Upper lobe of left lung (tissue), 6 donors: ENCODE measurements at regions not wholly inside any gene's neighbourhood (a gene's known extent, or its start where the extent isn't known, plus 50 kb on each side); places are given as distances from the start of the nearest gene placed in this dataset.

Experiments used
- ATAC-seq, 2 donors: fragments of 200-7000 bp; cut with Tn5 transposase; one replicate each; pipeline ENCODE4 v1.9.1; 2022; ENCODE audit warnings: mild to moderate bottlenecking in 2 of 2, moderate library complexity in 2 of 2; ENCODE audit not compliant: low FRiP score in 2 of 2
- DNase-seq, 2 donors: peaks; one replicate each; pipeline ENCODE4 v3.0.0-alpha.2; 2019 to 2020
- H3K27ac ChIP-seq, 4 donors: fragments of 200-600 bp; sonication (generic); one replicate each; pipeline ENCODE4 v1.5.1; 2016 to 2019
- H3K27me3 ChIP-seq, 4 donors: fragments of 200-600 bp; sonication (generic); one replicate each; pipeline ENCODE4 v1.5.1; 2017 to 2019
- H3K36me3 ChIP-seq, 4 donors: fragments of 200-600 bp; sonication (generic); one replicate each; pipeline ENCODE4 v1.5.1; 2016 to 2019
- H3K4me1 ChIP-seq, 4 donors: fragments of 200-600 bp; sonication (generic); one replicate each; pipeline ENCODE4 v1.5.1; 2018 to 2019
- H3K4me3 ChIP-seq, 4 donors: fragments of 200-600 bp; sonication (generic); one replicate each; pipeline ENCODE4 v1.5.1; 2017 to 2019; ENCODE audit warnings: mild to moderate bottlenecking in 2 of 4, moderate library complexity in 1 of 4
- H3K9me3 ChIP-seq, 4 donors: fragments of 200-600 bp; sonication (generic); one replicate each; pipeline ENCODE4 v1.5.1; 2018 to 2019
- CTCF ChIP-seq, 6 experiments: fragments of 450-650 bp in 4 of 6; fragments of 200-600 bp in 2 of 6; sonication (generic) in 2 of 6; IDR thresholded peaks; one replicate each; pipeline ENCODE4 v1.5.1; 2016 to 2019; ENCODE audit warnings: antibody characterized with exemption in 6 of 6
- EP300 ChIP-seq, 4 donors: sonication (generic); formaldehyde crosslinking; IDR thresholded peaks; one replicate each; pipeline ENCODE4 v1.5.1; 2017; ENCODE audit warnings: antibody characterized with exemption in 4 of 4, control low read depth in 2 of 4
- POLR2A ChIP-seq, 4 donors: fragments of 450-650 bp; IDR thresholded peaks; one replicate each; pipeline ENCODE4 v1.5.1; 2016 to 2017; ENCODE audit warnings: antibody characterized with exemption in 4 of 4, mild to moderate bottlenecking in 2 of 4
- POLR2AphosphoS5 ChIP-seq, 2 donors: sonication (generic); formaldehyde crosslinking; IDR thresholded peaks; one replicate each; pipeline ENCODE4 v1.5.1; 2017; ENCODE audit warnings: antibody characterized with exemption in 2 of 2
- WGBS, 2 donors: methylation state at CpG; one replicate each; pipeline ENCODE4 v1.1.5; 2017 to 2018; 5-methylcytosine and 5-hydroxymethylcytosine counted together
- donor health status: DM: no; HTN: no; CAD: no; lungs with moderate emphysema.
- donor health status: DM: no; HTN: yes; CAD: no; lungs with severe emphysema.

- ATAC-seq = no peak
- WGBS, 2 donors = 80 to 83% methylated on average over 8 of the region's 8 CpGs
These were observed 95.8 kb upstream of the TEX51 start for GRCh38 chr2:126802774-126803433.

GRCh38 chr2:126803434-126803775, 95.3 kb upstream of the TEX51 start:
- Histone ChIP-seq H3K27ac (no peak overlapping the region), H3K9me3 (no peaks in the 10 kb centered on the region), H3K4me1 (no peaks in the 10 kb centered on the region), H3K36me3 (no peaks in the 10 kb centered on the region), H3K4me3 (no peak overlapping the region), H3K27me3 (no peaks in the 10 kb centered on the region)
- no peak for ATAC-seq
- TF ChIP-seq POLR2A (IDR thresholded peaks at IDR 0.05) (no peak), EP300 (IDR thresholded peaks at IDR 0.05) (no peak), CTCF (IDR thresholded peaks at IDR 0.05) (no peak), POLR2AphosphoS5 (IDR thresholded peaks at IDR 0.05) (no peak)
- WGBS, 2 donors = 87 to 92% methylated on average over 8 of the region's 8 CpGs
- no peak for DNase-seq

More at GRCh38 chr2:126802774-126803433, 95.8 kb upstream of the TEX51 start:
- no peak for DNase-seq
- Histone ChIP-seq H3K27ac (no peak overlapping the region), H3K36me3 (no peaks in the 10 kb centered on the region), H3K27me3 (no peaks in the 10 kb centered on the region), H3K4me3 (no peak overlapping the region), H3K4me1 (no peaks in the 10 kb centered on the region), H3K9me3 (no peaks in the 10 kb centered on the region)
- TF ChIP-seq POLR2AphosphoS5 (IDR thresholded peaks at IDR 0.05) (no peak), CTCF (IDR thresholded peaks at IDR 0.05) (no peak), POLR2A (IDR thresholded peaks at IDR 0.05) (no peak), EP300 (IDR thresholded peaks at IDR 0.05) (no peak)

- ATAC-seq (no peak), DNase-seq (peak in 1 of 2 donors; percentile 40)
- H3K36me3 ChIP-seq = no peaks in the 10 kb centered on the region
- no peak for TF ChIP-seq EP300 (IDR thresholded peaks at IDR 0.05)
- no peak for TF ChIP-seq POLR2A (IDR thresholded peaks at IDR 0.05)
- TF ChIP-seq CTCF (IDR thresholded peaks at IDR 0.05) = no peak
- no peak for TF ChIP-seq POLR2AphosphoS5 (IDR thresholded peaks at IDR 0.05)
- no peaks in the 10 kb centered on the region for H3K27me3 ChIP-seq
- no peak overlapping the region for H3K4me3 ChIP-seq
- H3K4me1 ChIP-seq = no peaks in the 10 kb centered on the region
- no peaks in the 10 kb centered on the region for H3K9me3 ChIP-seq
- whole genome bisulfite sequencing, 2 donors = 90 to 92% methylated on average over 17 of the region's 17 CpGs
- H3K27ac ChIP-seq = no peak overlapping the region
These were observed 94.3 kb upstream of the TEX51 start for GRCh38 chr2:126804347-126804746.

- no peaks in the 10 kb centered on the region for H3K36me3 ChIP-seq
- no peaks in the 10 kb centered on the region for H3K27me3 ChIP-seq
- ATAC-seq = no peak
- WGBS, 2 donors = 19 to 25% methylated on average over 6 of the region's 6 CpGs
- DNase-seq = no peak
- H3K4me1 ChIP-seq = no peaks in the 10 kb centered on the region
- H3K9me3 ChIP-seq = no peaks in the 10 kb centered on the region
- no peak overlapping the region for H3K27ac ChIP-seq
- TF ChIP-seq POLR2AphosphoS5 (IDR thresholded peaks at IDR 0.05) (no peak), POLR2A (IDR thresholded peaks at IDR 0.05) (no peak), CTCF (IDR thresholded peaks at IDR 0.05) (no peak), EP300 (IDR thresholded peaks at IDR 0.05) (no peak)
- no peak overlapping the region for H3K4me3 ChIP-seq
These were observed 89.8 kb upstream of the TEX51 start for GRCh38 chr2:126808929-126809328.

GRCh38 chr2:126809340-126809739, 89.3 kb upstream of the TEX51 start:
- WGBS, 2 donors = 41 to 59% methylated on average over 6 to 7 of the region's 7 CpGs
- ATAC-seq (no peak), DNase-seq (no peak)
- H3K27me3 ChIP-seq = no peaks in the 10 kb centered on the region
- H3K4me3 ChIP-seq = no peak overlapping the region
- no peaks in the 10 kb centered on the region for H3K9me3 ChIP-seq
- no peaks in the 10 kb centered on the region for H3K4me1 ChIP-seq
- H3K36me3 ChIP-seq = no peaks in the 10 kb centered on the region
- H3K27ac ChIP-seq = no peak overlapping the region
- no peak for TF ChIP-seq EP300 (IDR thresholded peaks at IDR 0.05)
- TF ChIP-seq CTCF (IDR thresholded peaks at IDR 0.05) = no peak
- no peak for TF ChIP-seq POLR2AphosphoS5 (IDR thresholded peaks at IDR 0.05)
- TF ChIP-seq POLR2A (IDR thresholded peaks at IDR 0.05) = no peak
